ENCODE measurements at regions not wholly inside any gene's neighbourhood (a gene's known extent, or its start where the extent isn't known, plus 50 kb on each side); places are given as distances from the start of the nearest gene placed in this dataset.

DNA sequence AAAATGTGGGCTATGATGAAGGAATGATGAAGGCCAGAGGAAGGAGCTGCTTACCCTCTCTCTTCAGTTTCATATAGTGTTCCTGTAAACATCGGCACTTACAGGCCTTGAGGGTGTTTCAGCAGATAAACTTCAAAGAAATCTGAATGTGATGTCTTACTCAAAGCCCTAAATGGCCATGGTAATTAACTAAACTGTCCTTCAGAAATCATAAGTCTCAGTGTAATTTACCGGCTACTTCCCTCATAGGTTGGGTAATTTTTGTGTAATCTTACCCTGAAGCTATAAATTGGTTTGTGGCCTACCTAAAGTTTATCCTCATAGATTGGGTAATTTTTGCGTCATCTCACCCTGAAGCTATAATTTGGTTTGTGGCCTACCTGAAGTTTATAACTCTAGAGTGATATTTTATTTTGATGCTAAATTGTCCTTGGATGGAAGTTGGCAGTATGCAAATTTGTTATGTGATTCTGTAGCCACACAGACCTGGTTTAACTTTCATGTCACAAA lies 2700.3 kb downstream of the ARAP2 start:
- TF ChIP-seq, protein P1, sequence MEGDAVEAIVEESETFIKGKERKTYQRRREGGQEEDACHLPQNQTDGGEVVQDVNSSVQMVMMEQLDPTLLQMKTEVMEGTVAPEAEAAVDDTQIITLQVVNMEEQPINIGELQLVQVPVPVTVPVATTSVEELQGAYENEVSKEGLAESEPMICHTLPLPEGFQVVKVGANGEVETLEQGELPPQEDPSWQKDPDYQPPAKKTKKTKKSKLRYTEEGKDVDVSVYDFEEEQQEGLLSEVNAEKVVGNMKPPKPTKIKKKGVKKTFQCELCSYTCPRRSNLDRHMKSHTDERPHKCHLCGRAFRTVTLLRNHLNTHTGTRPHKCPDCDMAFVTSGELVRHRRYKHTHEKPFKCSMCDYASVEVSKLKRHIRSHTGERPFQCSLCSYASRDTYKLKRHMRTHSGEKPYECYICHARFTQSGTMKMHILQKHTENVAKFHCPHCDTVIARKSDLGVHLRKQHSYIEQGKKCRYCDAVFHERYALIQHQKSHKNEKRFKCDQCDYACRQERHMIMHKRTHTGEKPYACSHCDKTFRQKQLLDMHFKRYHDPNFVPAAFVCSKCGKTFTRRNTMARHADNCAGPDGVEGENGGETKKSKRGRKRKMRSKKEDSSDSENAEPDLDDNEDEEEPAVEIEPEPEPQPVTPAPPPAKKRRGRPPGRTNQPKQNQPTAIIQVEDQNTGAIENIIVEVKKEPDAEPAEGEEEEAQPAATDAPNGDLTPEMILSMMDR (conservative IDR thresholded peaks at IDR 0.05; ENCODE audit: low read depth, low read length), result no peak

GRCh38 chr4:33551244-33551643 lies 2693.1 kb downstream of the ARAP2 start:
- no peak for DNase-seq (ENCODE audit: low read depth)
- no peak overlapping the region for H3K4me3 ChIP-seq (ENCODE audit: low read depth, low read length)

More for the DNA sequence above, 2700.3 kb downstream of the ARAP2 start:
- no peak for DNase-seq (ENCODE audit: low read depth)
- no peak overlapping the region for H3K4me3 ChIP-seq (ENCODE audit: low read depth, low read length)

GRCh38 chr4:33561259-33561658 lies 2683.1 kb downstream of the ARAP2 start:
- DNase-seq (ENCODE audit: low read depth), result no peak
- TF ChIP-seq, protein P1 (conservative IDR thresholded peaks at IDR 0.05; ENCODE audit: low read depth, low read length), result no peak
- no peak overlapping the region for H3K4me3 ChIP-seq (ENCODE audit: low read depth, low read length)

More at GRCh38 chr4:33551244-33551643, 2693.1 kb downstream of the ARAP2 start:
- TF ChIP-seq, protein P1 (conservative IDR thresholded peaks at IDR 0.05; ENCODE audit: low read depth, low read length), result no peak

DNA sequence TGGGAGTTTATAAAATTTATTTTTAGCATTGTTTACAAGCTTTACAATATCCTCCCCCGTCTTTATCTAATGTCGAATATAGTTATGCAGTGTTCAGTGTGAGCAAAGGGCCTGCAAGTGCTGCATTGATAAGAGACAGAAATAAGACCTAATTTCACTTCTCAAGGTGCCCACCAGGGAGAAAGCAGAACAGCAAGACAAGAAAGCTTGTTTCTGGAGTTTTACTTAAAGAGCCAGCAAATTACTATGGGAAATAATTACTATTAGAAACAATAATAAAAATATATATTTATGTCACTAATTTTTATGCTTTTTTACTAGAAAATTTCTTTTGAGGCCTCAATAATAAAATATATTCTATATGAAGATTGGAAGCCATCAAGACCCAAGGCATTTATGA lies 2677.7 kb downstream of the ARAP2 start:
- TF ChIP-seq, protein P1 (conservative IDR thresholded peaks at IDR 0.05; ENCODE audit: low read depth, low read length), result no peak
- no peak for DNase-seq (ENCODE audit: low read depth)
- H3K4me3 ChIP-seq (ENCODE audit: low read depth, low read length), result no peak overlapping the region

DNA sequence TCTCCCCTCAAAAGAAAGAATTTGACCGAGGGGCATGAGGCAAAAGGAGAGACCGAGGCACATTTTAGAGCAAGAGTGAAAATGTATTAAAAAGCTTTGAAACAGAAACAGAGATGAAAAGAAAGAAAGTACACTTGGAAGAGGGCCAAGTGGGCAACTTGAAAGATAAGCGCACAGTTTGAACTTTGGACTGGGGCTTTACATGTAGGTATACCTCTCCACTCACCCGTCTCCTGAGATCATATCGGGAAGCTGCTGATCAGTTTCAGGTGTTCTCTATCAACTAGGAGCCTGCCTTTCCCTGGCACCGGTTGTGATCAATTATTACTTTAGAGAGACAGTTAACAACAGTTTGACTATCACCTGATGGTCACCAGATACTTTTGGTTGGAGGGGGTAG lies 2666.5 kb downstream of the ARAP2 start:
- no peak overlapping the region for H3K4me3 ChIP-seq (ENCODE audit: low read depth, low read length)
- no peak for DNase-seq (ENCODE audit: low read depth)
- TF ChIP-seq, protein P1 (conservative IDR thresholded peaks at IDR 0.05; ENCODE audit: low read depth, low read length), result no peak

DNA sequence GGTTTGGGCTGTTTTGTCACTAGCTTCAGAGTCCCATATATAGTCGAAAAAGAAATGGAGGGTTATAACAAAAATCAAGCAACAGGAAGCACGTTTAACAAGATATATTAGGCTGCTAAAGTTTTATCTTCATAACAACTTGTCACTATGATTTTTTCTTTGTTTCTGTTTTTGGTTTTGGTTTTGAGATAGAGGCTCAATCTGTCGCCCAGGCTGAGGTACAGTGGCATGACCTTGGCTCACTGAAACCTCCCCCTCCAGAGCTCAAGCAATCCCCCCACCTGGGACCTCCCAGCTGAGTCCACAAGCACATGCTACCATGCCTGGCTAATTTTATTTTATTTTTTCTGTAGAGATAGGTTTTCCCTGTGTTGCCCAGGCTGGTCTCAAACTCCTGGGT lies 2664.4 kb downstream of the ARAP2 start:
- no peak for DNase-seq (ENCODE audit: low read depth)
- TF ChIP-seq, protein P1 (conservative IDR thresholded peaks at IDR 0.05; ENCODE audit: low read depth, low read length), result no peak
- no peak overlapping the region for H3K4me3 ChIP-seq (ENCODE audit: low read depth, low read length)

GRCh38 chr4:33592701-33593100 lies 2651.6 kb downstream of the ARAP2 start:
- no peak for DNase-seq (ENCODE audit: low read depth)
- H3K4me3 ChIP-seq (ENCODE audit: low read depth, low read length), result no peak overlapping the region

More at GRCh38 chr4:33592701-33593100, 2651.6 kb downstream of the ARAP2 start:
- TF ChIP-seq, protein P1 (conservative IDR thresholded peaks at IDR 0.05; ENCODE audit: low read depth, low read length), result no peak
